HCT116 (cell line): ENCODE measurements at regions not wholly inside any gene's neighbourhood (a gene's known extent, or its start where the extent isn't known, plus 50 kb on each side); places are given as distances from the start of the nearest gene placed in this dataset.

ENCODE experiments used
- CBX3 ChIP-seq: IDR thresholded peaks from 2 replicates; pipeline ENCODE4 v1.6.1; 2012; ENCODE audit warnings: low read depth
- CEBPB ChIP-seq: IDR thresholded peaks from 2 replicates; pipeline ENCODE4 v1.6.1; 2012; ENCODE audit warnings: low read depth
- CTCF ChIP-seq, 3 experiments: fragments of 200-600 bp in 1 of 3; sonication (generic) in 1 of 3; IDR thresholded peaks in 2 of 3; conservative IDR thresholded peaks in 1 of 3; 2 replicates each; pipeline ENCODE4 v1.5.1; 2012 to 2017; ENCODE audit warnings: low read depth in 2 of 3, low read length in 2 of 3, antibody characterized with exemption in 1 of 3, borderline replicate concordance in 1 of 3, control low read depth in 1 of 3, mild to moderate bottlenecking in 1 of 3, mixed read lengths in 1 of 3, mixed run types in 1 of 3, moderate library complexity in 1 of 3; ENCODE audit not compliant: insufficient read depth in 1 of 3
- FOSL1 ChIP-seq: IDR thresholded peaks from 2 replicates; pipeline ENCODE4 v1.6.1; 2012; ENCODE audit warnings: low read depth
- MAX ChIP-seq: IDR thresholded peaks from 2 replicates; pipeline ENCODE4 v1.6.1; 2012
- POLR2AphosphoS5 ChIP-seq: IDR thresholded peaks from 2 replicates; pipeline ENCODE4 v1.6.1; 2011; ENCODE audit warnings: mild to moderate bottlenecking, low read depth, low read length, moderate library complexity
- RAD21 ChIP-seq: IDR thresholded peaks from 2 replicates; pipeline ENCODE4 v1.6.1; 2012; ENCODE audit warnings: low read depth, mild to moderate bottlenecking
- SP1 ChIP-seq: IDR thresholded peaks from 2 replicates; pipeline ENCODE4 v1.6.1; 2012; ENCODE audit warnings: low read depth

GRCh38 chr19:32287086-32287485 lies 58.3 kb upstream of the ZNF507 start:
- TF ChIP-seq RAD21 (no peak), MAX (no peak), CBX3 (no peak), FOSL1 (no peak), CEBPB (no peak), POLR2AphosphoS5 (no peak), SP1 (no peak), CTCF (IDR thresholded peaks at IDR 0.05 in 2 of 3, conservative IDR thresholded peaks at IDR 0.05 in 1 of 3; ENCODE audit: borderline replicate concordance in 1 of 3, insufficient read depth in 1 of 3, low read depth in 2 of 3, low read length in 2 of 3) (no peak)
